ENCODE measurements at regions not wholly inside any gene's neighbourhood (a gene's known extent, or its start where the extent isn't known, plus 50 kb on each side); places are given as distances from the start of the nearest gene placed in this dataset.

DNA sequence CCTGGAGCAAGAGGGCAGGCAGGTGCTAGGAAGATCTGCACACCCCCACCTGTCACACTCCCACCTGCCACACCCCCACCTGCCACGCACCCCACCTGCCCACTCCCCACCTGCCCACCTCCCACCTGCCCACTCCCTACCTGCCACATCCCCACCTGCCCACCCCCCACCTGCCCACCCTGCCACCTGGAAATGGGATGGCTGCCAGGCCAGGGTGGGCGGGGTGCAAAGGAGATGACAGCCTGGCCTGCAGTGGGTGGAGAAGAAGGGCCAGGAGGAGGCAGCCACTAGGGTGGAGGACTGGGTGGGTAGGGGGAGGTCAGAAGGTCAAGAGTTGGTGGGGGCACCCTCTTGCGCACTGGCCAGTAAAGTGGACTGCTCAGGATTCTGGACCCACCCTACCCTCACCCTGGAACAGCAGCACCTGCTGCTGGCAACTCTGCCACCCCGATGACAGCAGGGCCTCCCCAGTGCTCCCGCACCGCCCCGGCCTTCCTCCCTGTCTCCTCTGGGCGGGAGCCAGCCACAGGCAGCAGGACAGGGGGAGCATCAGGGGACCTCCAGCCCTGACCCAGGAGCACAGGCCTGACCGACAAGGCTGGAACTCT, 66.8 kb upstream of the NKX1-1 start:
- TF ChIP-seq, protein P1, sequence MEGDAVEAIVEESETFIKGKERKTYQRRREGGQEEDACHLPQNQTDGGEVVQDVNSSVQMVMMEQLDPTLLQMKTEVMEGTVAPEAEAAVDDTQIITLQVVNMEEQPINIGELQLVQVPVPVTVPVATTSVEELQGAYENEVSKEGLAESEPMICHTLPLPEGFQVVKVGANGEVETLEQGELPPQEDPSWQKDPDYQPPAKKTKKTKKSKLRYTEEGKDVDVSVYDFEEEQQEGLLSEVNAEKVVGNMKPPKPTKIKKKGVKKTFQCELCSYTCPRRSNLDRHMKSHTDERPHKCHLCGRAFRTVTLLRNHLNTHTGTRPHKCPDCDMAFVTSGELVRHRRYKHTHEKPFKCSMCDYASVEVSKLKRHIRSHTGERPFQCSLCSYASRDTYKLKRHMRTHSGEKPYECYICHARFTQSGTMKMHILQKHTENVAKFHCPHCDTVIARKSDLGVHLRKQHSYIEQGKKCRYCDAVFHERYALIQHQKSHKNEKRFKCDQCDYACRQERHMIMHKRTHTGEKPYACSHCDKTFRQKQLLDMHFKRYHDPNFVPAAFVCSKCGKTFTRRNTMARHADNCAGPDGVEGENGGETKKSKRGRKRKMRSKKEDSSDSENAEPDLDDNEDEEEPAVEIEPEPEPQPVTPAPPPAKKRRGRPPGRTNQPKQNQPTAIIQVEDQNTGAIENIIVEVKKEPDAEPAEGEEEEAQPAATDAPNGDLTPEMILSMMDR (IDR thresholded peaks at IDR 0.05), result no peak
- no peak for TF ChIP-seq POLR2A (IDR thresholded peaks at IDR 0.05)
